AG08395 (cell line): ENCODE measurements at regions not wholly inside any gene's neighbourhood (a gene's known extent, or its start where the extent isn't known, plus 50 kb on each side); places are given as distances from the start of the nearest gene placed in this dataset.
"Not testable (repeated sequence)": the region's sequence is repeated elsewhere in the genome, so short reads cannot be mapped to it uniquely, and the experiment has no call there.

Experiments
- DNase-seq: peaks from one replicate; pipeline ENCODE4 v3.0.0; 2012; ENCODE audit warnings: mixed read lengths, low spot score

DNA sequence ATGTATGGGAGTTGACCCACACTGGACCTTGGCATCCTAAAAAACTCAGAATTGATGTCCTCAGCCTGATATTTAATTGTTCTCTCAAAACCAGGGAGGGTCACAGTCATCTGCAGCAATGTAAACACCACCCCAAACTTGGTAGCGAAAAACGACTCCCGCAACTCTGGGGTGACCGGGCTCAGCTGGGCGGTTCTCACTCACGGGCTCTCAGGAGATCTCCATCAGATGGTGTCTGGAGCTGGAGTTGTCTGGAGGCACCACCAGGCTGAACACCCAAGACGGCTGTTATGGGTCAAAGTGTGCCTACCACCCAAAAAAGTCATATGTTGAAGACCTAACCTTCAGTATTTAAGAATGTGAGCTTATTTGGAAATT lies 50.9 kb upstream of the NXT1 start:
- DNase-seq, result no peak

DNA sequence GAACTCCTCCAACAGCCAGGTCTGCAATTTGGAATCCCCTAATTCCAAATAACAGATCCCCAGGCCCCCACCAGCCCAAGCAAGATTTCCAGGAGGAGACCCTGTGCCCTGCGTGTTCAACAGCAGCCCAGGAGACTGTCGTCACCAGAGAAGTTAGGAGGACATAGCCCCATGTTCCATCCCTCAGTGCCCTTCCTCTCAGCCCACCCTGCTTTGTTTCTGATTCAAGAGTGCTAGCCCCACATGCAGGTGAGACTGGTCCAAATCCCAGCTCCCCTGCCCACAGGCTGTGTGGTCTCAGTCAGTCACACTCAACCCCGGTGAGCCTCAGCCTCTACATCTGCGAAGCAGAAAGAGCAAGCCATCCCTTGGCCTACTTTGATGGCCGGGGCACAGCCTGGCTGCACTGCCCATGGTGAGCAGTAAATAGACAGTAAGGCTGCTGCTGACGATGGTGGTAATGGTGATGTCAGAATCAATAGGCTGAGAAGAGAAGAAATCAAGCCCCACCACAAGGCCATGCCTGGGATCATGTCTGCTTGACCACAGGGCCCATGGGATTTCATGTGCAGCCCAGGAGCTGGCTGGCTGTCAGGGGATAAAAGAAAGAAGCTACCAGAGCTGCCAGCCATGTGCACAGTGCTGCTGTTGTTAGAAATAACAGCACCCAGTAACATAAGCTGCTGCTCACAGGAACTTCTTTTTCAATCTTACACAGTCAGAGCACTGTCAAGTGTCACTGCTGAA lies 51.5 kb upstream of the NXT1 start:
- DNase-seq, result peak; percentile 42

DNA sequence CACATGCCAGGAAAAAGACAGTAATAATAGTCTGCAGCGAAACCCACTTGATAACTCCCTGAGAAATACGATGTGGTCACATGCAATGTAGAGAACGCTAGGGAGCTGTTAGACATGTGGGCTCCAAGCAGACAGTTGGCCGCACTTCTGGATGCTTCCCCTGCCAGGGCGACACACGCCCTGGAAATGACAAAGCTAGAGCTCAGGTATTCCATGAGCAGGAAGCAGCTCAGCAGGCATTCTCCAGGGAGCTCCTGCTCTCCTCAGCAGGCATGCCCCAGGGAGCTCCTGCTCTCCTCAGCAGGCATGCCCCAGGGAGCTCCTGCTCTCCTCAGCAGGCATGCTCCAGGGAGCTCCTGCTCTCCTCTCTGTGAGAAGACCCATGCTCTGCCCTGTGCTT lies 52.4 kb upstream of the NXT1 start:
- peak; percentile 53 for DNase-seq

DNA sequence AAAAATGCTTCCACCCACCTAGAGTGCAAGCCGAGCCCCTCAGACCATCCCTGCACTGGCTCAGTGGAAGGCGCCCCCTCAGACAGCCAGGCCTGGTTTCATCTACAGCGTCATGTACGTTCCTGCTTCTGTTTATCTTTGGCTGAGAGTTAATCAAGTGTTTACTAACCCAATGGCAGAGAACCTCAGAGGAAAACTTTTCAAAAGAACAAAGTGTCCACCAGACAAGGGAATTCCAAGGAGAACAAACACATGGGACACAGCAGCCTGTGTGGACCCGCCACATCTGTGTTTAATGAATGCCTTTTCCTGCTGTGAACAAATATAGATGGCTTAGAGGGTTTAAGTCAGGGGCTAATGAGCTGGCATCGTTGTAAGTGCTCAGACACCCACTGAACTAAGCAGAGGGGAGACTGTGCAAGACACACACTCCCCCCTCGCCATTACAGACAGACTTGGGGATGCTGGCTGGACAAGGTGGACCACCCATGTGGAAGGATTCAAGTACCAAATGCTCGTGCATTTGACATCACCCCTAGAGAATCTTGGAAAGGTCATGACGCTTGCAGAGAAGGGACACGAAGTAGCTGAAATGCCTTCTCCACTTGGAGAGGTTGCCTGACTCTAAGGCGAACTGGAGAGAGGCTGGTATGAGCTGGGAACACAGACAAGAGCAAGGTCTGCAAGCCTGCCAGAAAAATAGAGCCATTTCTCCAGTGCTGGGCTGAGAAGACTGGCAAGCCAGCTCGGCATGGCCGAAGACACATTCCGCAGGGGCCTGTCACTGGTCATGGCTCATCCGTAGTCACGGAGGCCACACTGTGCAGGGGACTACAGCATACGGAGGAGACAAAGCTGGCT lies 53.5 kb upstream of the NXT1 start:
- peak; percentile 83 for DNase-seq

DNA sequence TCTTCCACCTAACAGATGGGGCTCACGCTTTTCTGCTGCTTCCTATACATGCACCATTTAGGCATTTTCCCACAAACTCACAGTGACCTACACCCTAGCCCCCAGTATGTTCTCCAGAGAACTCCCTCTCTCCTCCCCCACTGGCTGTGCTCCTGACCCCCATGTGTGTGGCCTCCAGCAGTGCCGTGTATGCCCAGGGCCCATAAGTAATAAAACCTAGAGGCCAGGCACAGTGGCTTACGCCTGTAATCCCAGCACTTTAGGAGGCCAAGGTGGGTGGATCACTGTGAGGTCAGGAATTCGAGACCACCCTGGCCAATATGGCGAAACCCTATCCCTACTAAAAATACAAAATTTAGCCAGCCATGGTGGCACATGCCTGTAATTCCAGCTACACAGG lies 54.7 kb upstream of the NXT1 start:
- DNase-seq, result no peak

DNA sequence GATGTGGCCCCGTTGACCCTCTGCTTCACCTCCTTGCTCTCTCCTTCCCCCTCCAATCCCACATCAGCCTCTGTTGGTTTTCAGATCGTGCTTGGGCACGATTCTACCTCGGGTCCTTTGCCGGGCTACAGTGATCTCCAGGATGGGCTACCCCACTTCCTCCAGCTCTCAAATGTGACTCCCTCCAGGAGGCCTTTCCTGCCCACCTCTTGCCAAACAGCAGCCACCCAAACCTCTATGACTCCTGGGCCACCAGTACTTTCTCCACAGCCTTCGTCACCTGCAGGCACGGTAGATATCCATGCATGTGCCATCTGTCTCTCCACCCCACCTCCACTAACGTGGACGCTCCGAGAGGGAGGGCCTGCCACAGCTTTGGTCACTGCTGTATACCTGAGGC lies 55.9 kb upstream of the NXT1 start:
- no peak for DNase-seq

DNA sequence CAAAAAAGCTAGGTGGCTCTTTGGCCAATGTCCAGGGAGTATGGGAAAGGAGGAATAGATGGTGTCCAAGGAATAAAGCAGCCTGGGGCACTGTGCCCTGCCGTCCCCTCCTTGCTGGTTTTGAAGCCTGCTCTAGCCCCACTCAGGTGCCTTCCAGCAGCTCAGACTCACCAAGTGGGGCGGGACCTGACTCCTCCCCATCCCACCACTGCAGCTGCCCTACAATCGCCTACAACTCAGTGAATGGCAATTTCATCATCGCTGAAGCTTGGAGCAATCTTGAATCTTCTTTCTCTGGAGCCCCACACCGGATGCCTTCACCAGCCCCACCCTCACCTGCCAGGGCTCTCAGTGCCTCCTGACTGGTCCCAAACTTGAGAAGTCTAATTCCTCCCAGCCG lies 56.4 kb upstream of the NXT1 start:
- no peak for DNase-seq

DNA sequence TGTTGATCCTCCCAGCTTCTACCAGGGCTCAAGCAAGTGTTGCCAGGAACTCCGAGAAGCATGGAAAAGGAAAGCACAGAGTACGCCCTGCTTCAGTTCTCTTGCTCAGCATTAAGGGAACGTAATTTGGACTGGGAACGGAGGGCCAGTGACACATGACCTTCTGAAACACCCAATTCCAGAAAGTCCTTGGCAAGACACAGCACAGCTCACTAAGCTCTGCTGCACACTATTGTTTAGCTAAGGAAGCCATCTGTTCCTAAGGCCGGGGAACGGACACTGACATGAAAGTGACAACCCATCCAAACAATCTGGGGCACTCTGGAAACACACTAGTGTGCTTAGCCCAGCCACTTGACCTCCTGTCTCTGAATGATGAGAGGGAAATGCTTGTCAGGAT lies 56.9 kb upstream of the NXT1 start:
- no peak for DNase-seq

DNA sequence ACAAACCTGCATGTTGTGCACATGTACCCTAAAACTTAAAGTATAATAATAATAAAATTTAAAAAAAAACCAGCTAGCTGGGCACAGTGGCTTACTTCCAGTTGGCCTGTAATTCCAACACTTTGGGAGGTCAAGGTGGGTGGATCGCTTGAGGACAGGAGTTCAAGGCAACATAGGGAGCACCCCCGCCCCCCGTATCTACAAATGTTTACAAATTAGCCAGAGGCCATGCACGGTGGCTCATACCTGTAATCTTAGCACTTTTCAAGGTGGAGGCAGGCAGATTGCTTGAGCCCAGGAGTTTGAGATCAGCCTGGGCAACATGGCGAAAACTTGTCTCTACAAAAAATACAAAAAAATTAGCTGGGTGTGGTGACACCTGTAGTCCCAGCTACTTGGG lies 58.3 kb upstream of the NXT1 start:
- not testable (repeated sequence) for DNase-seq

DNA sequence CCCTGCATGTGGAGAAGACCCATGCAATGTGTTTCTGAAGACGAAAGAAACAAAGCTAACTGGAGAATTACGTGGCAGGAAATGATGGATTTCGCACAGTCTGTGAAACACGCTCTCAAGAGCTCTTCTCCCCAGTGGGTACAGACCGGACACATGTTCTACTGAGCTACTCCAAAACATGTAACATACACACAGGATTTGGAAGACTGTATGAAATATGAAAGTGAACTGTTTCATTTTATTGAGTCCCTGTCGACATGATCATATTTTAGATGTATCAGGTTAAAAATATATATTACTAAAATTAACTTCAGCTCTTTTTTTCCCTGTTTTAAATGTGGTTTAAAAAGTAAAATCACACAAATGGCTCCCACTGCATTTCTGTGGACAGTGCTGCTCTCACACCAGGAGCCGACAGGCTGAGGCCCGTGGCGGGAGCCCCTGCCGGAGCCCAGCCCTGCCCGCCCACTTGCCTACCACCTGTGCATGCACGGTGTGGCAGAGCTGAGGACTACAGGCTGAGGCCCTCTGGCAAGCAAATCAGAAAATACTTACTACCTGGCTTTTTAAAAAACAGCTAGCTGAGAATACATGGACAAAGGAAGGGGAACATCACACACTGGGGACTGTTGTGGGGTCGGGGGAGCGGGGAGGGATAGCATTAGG lies 58.9 kb upstream of the NXT1 start:
- DNase-seq, result no peak

DNA sequence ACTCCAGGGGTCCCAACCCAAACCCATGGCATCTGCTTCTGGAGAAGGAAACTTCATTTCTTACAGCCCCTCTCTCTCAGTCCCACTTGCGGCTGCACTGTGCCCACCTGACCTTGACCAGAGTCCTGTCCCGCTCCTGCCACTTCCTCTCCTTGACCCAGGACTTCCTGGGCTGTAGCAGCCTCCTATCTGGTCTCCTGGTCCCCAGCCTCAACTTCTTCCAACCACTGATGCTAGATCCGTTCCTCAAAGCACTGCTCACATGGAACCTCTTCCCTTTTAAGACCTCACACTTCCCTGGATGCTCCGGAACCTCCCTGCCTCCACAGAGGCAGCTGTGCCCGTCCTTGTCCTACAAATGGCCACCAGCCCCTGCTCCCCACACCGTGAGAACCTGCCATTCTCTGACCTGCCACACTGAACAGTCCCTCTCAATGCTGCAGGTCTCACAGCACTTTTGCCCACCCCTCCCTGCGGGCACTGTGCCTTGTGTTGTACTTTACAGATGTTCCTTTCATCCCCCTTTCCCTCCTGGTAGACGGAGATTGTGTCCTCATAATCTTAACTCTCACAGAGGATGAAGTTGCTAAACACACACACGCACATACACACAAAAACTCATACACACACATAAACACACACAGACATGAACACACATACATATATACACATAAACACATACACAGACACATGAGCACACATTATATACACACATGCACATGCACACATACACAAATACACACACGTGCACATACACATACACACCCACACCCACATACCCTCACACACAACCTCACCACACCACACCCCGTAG lies 59.6 kb upstream of the NXT1 start:
- DNase-seq, result no peak

DNA sequence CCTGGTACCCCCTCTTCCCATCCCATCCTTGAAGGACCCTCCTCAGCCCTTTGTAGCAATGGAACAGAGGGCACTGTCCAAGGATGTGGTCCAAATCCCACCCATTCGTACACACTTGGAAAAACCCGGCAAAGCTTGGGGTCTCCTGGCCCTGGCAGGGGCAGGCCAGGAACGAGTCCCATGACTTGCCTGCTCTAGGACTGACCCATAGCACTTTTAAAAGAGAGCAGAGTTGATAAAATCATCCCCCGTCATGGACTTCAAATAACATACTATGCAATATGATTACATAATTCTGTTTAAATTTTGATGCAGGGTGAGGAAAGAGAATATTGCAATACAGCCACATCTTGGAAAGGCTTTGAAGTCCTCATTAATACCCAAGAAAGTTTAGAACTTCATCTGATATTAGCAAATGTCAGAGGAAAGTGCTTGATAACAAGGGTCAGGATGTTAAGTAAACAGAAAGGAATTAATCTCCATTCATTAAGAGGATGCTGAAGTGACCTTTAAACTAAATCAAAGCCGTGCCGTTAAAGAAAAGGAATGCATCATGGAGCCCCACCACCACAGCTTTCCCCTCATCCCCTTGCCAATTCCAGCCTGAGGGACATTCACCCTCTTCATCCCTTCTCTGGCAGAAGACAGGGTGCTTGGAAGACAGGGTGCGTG lies 60.7 kb upstream of the NXT1 start:
- no peak for DNase-seq

DNA sequence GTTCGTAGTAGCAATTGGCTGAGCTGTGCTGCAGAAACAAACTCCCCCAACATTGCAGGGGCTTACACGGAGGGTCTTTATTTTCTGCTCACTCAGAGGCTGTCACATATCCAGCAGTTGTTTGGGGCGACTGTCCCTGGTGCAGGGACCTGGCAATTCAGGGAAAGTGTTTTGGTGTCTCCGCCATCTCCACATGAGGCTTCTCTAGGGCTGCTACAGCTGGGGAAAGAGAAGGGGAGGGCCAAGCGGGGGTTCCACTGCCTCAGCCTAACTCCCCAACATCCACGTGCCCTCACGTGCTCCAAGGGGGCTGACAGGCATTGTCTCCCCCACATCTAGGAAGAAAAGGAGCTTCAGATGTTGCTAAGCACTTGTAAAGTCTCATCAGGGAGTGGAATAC lies 61.3 kb upstream of the NXT1 start:
- DNase-seq, result no peak

DNA sequence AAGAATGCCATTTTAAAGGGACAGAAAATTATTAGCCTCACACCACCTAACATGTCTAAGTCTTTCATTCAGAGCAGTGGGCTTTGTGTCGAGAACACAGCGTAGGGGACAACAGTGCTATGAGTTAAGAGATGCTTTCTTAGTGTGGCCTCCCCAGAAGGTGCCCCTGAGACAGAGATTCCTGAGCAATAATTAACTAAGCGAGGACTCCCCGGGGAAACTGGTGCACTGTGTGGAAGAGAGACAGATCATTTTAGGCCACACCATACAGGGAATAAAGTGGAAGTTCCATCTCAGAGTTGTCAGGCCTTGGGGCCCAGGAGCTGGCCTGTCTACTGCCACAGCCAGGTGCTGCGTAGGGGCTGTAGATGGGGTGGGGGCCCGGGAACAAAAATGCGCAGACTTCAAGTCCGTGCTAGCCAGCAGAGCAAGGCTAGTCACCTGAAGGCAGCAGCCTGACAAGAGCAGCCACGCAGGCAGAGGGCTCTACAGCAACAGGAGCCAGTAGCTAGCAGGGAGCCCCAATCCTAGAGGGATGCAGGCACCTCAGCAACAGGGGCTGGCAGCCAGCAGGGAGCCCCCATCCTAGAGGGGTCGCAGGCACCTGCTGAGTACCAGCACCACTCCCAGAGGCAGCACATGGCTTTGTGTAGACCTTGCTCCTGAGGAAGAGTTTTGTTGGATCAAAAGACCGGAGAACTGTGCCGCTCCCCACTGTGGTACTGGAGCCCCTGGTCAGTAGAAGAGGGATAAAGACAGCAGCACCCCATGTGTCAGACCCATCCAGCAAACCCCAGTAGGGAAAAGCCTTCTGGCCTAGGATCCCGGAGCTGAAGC lies 63.0 kb upstream of the NXT1 start:
- DNase-seq, result no peak

DNA sequence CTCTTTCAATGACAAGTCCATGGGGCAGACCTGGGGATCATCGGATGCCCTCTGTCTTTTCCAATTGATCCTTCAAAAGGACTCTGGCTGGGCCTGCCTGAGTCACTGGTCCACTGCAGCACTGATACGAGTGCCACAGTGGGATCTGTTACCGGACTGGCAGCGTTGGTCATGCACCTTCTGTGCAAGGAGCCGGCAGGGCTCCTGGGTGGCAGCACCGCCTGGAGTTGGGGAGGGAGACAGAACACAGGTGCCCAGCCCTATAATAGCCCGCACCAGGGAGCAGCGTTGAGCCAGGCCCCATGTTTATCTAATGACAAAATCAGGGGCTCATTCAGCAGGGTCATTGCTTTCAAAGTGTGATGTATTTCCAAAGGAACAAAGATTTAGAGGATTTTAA lies 64.2 kb upstream of the NXT1 start:
- DNase-seq, result no peak

DNA sequence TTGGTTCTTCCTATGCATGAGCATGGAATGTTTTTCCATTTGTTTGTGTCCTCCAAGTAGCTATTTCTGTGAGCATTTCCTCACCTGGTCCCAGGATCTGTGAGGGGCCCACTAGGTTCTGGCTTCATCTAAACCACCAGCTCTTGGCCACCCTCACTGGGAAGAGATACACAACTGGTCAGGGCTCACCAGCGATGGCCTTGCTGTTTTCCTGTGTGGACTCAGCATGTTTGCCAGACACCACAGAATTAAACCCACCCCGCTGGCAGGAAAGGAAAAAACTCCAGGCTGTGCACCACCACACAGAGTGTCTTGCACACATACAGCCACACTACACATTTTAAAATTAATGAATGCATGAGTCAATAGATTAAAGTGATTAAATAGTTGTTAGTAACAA lies 65.1 kb upstream of the NXT1 start:
- no peak for DNase-seq

DNA sequence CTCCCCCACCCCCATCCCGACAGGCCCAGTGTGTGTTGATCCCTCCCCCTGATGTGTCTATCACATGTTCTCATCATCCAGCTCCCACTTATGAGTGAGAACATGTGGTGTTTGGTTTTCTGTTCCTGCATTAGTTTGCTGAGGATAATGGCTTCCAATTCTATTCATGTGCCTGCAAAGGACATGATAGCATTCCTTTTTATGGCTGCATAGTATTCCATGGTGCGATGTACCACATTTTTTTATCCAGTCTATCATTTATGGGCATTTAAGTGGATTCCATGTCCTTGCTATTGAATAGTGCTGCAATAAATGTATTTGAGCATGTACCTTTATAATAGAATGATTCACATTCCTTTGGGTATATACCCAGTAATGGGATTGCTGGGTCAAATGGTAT lies 66.6 kb upstream of the NXT1 start:
- DNase-seq, result no peak

DNA sequence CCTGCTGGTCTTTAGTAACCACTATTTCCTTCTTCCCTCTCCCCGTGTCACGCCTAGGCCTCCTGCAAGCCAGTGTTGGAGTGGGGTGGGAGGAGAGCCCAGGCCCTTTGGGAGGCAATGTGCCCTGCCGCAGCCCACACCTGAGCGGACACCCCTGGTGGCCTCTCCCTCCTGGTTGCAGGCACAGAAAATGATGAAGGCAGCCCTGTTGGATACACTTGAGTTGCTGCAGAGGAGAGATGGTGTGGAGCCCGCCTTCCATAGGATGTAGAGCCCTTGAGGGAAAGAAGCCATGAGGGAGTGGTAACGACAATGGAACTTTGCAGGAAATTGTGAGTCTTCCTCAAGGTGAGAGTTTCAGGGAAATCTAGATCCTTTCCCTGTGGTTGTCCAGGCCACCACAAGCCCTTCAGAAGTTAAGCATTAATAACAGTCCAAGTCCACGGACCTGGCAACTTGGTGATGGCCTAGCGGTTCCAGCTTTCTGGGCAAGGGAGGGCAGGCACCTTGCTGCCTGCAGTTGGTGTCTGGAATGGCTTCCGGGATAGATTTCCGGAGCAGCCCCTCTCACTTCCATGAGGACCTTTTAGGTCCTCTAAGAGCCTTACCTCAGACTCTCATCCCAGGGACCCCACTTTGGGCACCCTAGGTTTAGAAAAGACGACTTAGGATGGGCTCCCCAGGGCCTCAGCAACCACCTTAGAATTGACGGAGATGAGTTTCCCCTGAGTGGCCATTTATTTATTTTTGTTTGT lies 67.3 kb upstream of the NXT1 start:
- no peak for DNase-seq

DNA sequence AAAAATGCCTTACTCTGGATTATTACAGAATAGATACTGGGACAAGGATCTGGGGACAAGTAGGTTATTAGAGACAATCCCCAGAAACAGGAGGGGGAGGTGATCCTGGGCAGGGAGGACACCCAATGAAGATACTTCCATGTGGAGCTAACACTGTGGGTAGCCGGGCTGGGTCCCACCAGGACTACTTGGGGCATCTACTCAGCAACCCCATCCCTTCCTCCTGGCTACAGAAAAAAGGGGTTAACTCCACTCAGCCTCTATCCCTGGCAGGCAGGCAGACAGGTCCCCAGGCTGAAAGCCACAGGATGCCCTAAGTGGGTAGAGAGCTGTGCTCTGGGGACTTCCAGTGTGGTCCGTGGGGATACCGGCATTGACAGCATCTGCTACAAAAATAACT lies 68.0 kb upstream of the NXT1 start:
- DNase-seq, result no peak

DNA sequence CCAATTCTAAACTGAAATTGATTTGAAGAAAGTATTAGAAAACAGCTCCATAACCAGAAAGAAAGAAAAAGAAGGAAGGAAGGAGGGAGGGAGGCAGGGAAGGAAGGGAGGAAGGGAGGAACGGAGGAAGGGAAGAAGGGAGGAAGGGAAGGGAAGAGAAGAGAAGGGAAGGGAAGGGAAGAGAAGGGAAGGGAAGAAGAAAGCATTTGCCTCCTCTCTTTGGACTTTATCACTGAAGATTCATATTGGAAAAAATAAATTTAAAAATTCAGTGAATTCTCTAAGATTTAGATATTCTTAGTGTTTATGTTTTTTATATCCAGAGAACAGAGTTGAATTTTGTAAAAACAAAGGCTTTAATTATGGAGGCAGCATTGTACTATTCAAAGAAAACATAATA lies 68.5 kb upstream of the NXT1 start:
- DNase-seq, result no peak
